Omental fat pad (tissue), 3 donors: ENCODE measurements at regions not wholly inside any gene's neighbourhood (a gene's known extent, or its start where the extent isn't known, plus 50 kb on each side); places are given as distances from the start of the nearest gene placed in this dataset.

Experiments used
- ATAC-seq: fragments of 150-250 bp; one replicate; pipeline ENCODE4 v1.9.1; 2016; ENCODE audit warnings: mild to moderate bottlenecking, moderate library complexity; ENCODE audit not compliant: low FRiP score
- DNase-seq: peaks from one replicate; pipeline ENCODE4 v3.0.0-alpha.2; 2019; ENCODE audit warnings: low spot score
- CTCF ChIP-seq, 3 donors: fragments of 450-650 bp; IDR thresholded peaks; one replicate each; pipeline ENCODE4 v1.5.1; 2016 to 2017; ENCODE audit warnings: antibody characterized with exemption in 3 of 3, mild to moderate bottlenecking in 3 of 3, moderate library complexity in 2 of 3

- DNase-seq (no peak), ATAC-seq (no peak)
- TF ChIP-seq CTCF (IDR thresholded peaks at IDR 0.05): no peak
Measured at GRCh38 chr11:134615041-134615615, 203.1 kb upstream of the B3GAT1 start.

- DNase-seq: no peak
Measured at GRCh38 chr11:134614141-134614540, 202.1 kb upstream of the B3GAT1 start.

GRCh38 chr11:134613646-134614045, 201.6 kb upstream of the B3GAT1 start:
- TF ChIP-seq CTCF (IDR thresholded peaks at IDR 0.05): no peak
- no peak for ATAC-seq
- DNase-seq: no peak

More at GRCh38 chr11:134614141-134614540, 202.1 kb upstream of the B3GAT1 start:
- no peak for ATAC-seq
- TF ChIP-seq CTCF (IDR thresholded peaks at IDR 0.05): no peak

- no peak for TF ChIP-seq CTCF (IDR thresholded peaks at IDR 0.05)
- DNase-seq: no peak
- ATAC-seq: no peak
Measured at GRCh38 chr11:134612140-134613030, 200.3 kb upstream of the B3GAT1 start.

- no peak for ATAC-seq
- DNase-seq: no peak
- no peak for TF ChIP-seq CTCF (IDR thresholded peaks at IDR 0.05)
Measured at GRCh38 chr11:134611537-134611936, 199.5 kb upstream of the B3GAT1 start.

- DNase-seq (no peak), ATAC-seq (no peak)
- TF ChIP-seq CTCF (IDR thresholded peaks at IDR 0.05): no peak
Measured at GRCh38 chr11:134610116-134610910, 198.3 kb upstream of the B3GAT1 start.
